ENCODE measurements at regions not wholly inside any gene's neighbourhood (a gene's known extent, or its start where the extent isn't known, plus 50 kb on each side); places are given as distances from the start of the nearest gene placed in this dataset.

GRCh38 chr18:73777356-73778031 lies 370.1 kb downstream of the FBXO15 start (continued):
- TF ChIP-seq CREB1 (CRISPR knock-in tag; IDR thresholded peaks at IDR 0.05; ENCODE audit: low read depth) (no peak), ZNF331 (CRISPR knock-in tag; IDR thresholded peaks at IDR 0.05; ENCODE audit: low read depth) (no peak)

GRCh38 chr18:73774811-73775509 lies 372.7 kb downstream of the FBXO15 start:
- Histone ChIP-seq H3K27ac (ENCODE audit: low read depth) (no peak overlapping the region), H3F3A (replicated peaks; ENCODE audit: low read depth) (no peaks in the 10 kb centered on the region), H3K4me2 (no peak overlapping the region), H3K27me3 (ENCODE audit: insufficient read depth) (no peaks in the 10 kb centered on the region), H3K36me3 (ENCODE audit: insufficient read depth) (no peaks in the 10 kb centered on the region), H4K20me1 (replicated peaks; ENCODE audit: insufficient read depth) (no peaks in the 10 kb centered on the region), H3K4me3 (no peak overlapping the region), H3K9me2 (ENCODE audit: insufficient read depth) (no peaks in the 10 kb centered on the region), H2AFZ (peak overlapping the region; percentile 61; the same call in 1 of the 2 replicates), H3K79me2 (replicated peaks; ENCODE audit: insufficient read depth) (no peaks in the 10 kb centered on the region), H3K4me1 (ENCODE audit: insufficient read depth) (no peaks in the 10 kb centered on the region)
- Mint-ChIP-seq H3K27ac (no peak overlapping the region), H3K4me3 (no peak overlapping the region), H3K4me1 (peaks cover 6% of the 10 kb centered on the region; the same call in 1 of the 3 replicates), H3K9me3 (no peaks in the 10 kb centered on the region; the same call in 2 of the 3 replicates), H3K27me3 (ENCODE audit: insufficient read depth, low read depth, poor library complexity) (no peaks in the 10 kb centered on the region), H3K36me3 (ENCODE audit: low read depth) (no peaks in the 10 kb centered on the region)
- peak; percentile 37 for DNase-seq (ENCODE audit: low spot score)
- TF ChIP-seq REST (IDR thresholded peaks at IDR 0.05; ENCODE audit: unreplicated experiment) (no peak), POLR2AphosphoS5 (IDR thresholded peaks at IDR 0.05; ENCODE audit: low read depth) (no peak), STAT1 (IDR thresholded peaks at IDR 0.05; ENCODE audit: unreplicated experiment) (no peak), CTCF (conservative IDR thresholded peaks at IDR 0.05; ENCODE audit: low read depth in 2 of 2) (peak in 1 of 2 experiments; percentile 49; a peak in 2 of 4 replicates)
- ATAC-seq: peak; percentile 85

GRCh38 chr18:73768043-73768442 lies 379.6 kb downstream of the FBXO15 start:
- Histone ChIP-seq H3K9me2 (ENCODE audit: insufficient read depth) (no peaks in the 10 kb centered on the region), H3K27ac (ENCODE audit: low read depth) (no peak overlapping the region), H3K4me2 (no peak overlapping the region), H3K4me3 (no peak overlapping the region), H2AFZ (no peak overlapping the region), H3K27me3 (ENCODE audit: insufficient read depth) (no peaks in the 10 kb centered on the region), H3K4me1 (ENCODE audit: insufficient read depth) (peaks cover 9% of the 10 kb centered on the region; the same call in 1 of the 2 replicates), H3K36me3 (ENCODE audit: insufficient read depth) (no peaks in the 10 kb centered on the region), H4K20me1 (replicated peaks; ENCODE audit: insufficient read depth) (no peaks in the 10 kb centered on the region), H3F3A (replicated peaks; ENCODE audit: low read depth) (no peaks in the 10 kb centered on the region), H3K79me2 (replicated peaks; ENCODE audit: insufficient read depth) (no peaks in the 10 kb centered on the region)
- no peak overlapping the region for H3K27ac Mint-ChIP-seq
- DNase-seq (ENCODE audit: low spot score): no peak
- H3K27me3 Mint-ChIP-seq (ENCODE audit: insufficient read depth, low read depth, poor library complexity): no peaks in the 10 kb centered on the region
- no peaks in the 10 kb centered on the region for H3K36me3 Mint-ChIP-seq (ENCODE audit: low read depth)
- TF ChIP-seq STAT1 (IDR thresholded peaks at IDR 0.05; ENCODE audit: unreplicated experiment) (no peak), JUNB (IDR thresholded peaks at IDR 0.05; ENCODE audit: unreplicated experiment) (no peak), ZNF331 (CRISPR knock-in tag; IDR thresholded peaks at IDR 0.05; ENCODE audit: low read depth) (no peak), ETS1 (IDR thresholded peaks at IDR 0.05) (no peak), CREB1 (CRISPR knock-in tag; IDR thresholded peaks at IDR 0.05; ENCODE audit: low read depth) (no peak), EZH2phosphoT487 (IDR thresholded peaks at IDR 0.05; ENCODE audit: unreplicated experiment) (no peak), REST (IDR thresholded peaks at IDR 0.05; ENCODE audit: unreplicated experiment) (no peak)
- H3K4me3 Mint-ChIP-seq: no peak overlapping the region
- H3K4me1 Mint-ChIP-seq: peaks cover 23% of the 10 kb centered on the region
- no peaks in the 10 kb centered on the region for H3K9me3 Mint-ChIP-seq
- no peak for ATAC-seq

All from GM23338 (cell line).